GM18909 (cell line): ENCODE measurements at regions not wholly inside any gene's neighbourhood (a gene's known extent, or its start where the extent isn't known, plus 50 kb on each side); places are given as distances from the start of the nearest gene placed in this dataset.
"Not testable (repeated sequence)": the region's sequence is repeated elsewhere in the genome, so short reads cannot be mapped to it uniquely, and the experiment has no call there.

Experiments used
- ATAC-seq: cut with Tn5 transposase; IDR thresholded peaks from one replicate; pipeline ENCODE4 v1.9.1; 2021; ENCODE audit warnings: mild to moderate bottlenecking; ENCODE audit not compliant: unreplicated experiment, poor library complexity

DNA sequence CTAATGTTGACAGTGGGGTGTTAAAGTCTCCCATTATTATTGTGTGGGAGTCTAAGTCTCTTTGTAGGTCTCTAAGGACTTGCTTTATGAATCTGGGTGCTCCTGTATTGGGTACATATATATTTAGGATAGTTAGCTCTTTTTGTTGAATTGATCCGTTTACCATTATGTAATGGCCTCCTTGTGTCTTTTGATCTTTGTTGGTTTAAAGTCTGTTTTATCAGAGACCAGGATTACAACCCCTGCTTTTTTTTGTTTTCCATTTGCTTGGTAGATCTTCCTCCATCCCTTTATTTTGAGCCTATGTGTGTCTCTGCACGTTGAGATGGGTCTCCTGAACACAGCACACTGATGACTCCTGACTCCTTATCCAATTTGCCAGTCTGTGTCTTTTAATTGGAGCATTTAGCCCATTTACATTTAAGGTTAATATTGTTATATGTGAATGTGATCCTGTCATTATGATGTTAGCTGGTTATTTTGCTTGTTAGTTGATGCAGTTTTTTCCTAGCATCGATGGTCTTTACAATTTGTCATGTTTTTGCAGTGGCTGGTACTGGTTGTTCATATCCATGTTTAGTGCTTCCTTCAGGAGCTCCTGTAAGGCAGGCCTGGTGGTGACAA lies 188.9 kb downstream of the TTC6 start:
- ATAC-seq = not testable (repeated sequence)

DNA sequence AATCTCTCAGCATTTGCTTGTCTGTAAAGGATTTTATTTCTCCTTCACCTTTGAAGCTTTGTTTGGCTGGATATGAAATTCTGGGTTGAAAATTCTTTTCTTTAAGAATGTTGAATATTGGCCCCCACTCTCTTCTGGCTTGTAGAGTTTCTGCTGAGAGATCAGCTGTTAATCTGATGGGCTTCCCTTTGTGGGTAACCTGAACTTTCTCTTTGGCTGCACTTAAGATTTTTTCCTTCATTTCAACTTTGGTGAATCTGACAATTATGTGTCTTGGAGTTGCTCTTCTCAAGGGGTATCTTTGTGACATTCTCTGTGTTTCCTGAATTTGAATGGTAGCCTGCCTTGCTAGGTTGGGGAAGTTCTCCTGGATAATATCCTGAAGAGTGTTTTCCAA lies 189.4 kb downstream of the TTC6 start:
- ATAC-seq = not testable (repeated sequence)

DNA sequence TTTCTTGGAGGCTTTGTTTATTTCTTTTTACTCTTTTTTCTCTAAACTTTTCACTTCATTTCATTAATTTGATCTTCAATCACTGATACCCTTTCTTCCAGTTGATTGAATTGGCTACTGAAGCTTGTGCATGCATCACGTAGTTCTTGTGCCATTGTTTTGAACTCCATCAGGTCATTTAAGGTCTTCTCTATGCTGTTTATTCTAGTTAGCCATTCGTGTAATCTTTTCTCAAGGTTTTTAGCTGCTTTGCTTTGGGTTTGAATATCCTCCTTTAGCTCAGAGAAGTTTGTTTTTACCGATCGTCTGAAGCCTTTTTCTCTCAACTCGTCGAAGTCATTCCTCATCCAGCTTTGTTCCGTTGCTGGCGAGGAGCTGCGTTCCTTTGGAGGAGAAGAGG lies 189.9 kb downstream of the TTC6 start:
- not testable (repeated sequence) for ATAC-seq

DNA sequence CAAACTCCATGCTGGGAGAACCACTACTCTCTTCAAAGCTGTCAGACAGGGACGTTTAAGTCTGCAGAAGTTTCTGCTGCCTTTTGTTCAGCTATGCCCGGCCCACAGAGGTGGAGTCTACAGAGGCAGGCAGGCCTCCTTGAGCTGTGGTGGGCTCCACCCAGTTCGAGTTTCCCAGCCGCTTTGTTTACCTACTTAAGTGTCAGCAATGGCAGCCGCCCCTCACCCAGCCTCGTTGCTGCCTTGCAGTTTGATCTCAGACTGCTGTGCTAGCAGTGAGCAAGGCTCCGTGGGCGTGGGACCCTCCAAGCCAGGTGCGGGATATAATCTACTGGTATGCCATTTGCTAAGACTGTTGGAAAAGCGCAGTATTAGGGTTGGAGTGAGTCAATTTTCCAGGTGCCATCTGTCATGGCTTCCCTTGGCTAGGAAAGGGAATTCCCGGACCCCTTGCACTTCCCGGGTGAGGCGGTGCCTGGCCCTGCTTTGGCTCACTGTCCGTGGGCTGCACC lies 190.7 kb downstream of the TTC6 start:
- ATAC-seq = not testable (repeated sequence)

DNA sequence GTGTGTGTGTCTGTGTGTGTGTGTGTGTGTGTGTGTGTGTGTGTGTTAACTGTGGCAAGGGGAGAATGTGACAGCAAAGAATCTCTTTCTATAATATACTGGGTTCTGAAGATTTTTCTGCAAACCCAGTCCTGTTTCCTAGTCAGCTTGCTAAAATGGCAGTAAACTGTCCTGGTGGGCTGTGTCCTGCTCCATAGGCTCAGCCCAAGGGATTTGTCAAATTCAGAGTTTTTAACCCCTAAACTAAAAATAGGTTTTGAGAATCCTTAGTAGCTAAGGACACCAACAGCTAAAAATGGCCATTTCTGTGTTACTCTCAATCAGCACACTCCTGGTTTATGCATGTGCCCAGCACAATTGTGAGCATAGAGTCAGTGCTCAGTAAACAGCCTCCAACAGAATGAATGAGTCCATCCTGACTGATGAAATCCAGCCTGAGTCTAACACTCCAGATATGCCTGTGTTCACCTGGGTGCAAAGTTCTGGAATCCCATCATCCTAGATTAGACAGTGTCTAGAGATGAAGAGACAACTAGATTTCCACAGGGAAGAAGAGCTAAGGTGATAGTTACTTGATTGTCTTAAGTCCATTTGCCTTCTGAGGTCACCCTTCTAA lies 192.6 kb downstream of the TTC6 start:
- no peak for ATAC-seq

DNA sequence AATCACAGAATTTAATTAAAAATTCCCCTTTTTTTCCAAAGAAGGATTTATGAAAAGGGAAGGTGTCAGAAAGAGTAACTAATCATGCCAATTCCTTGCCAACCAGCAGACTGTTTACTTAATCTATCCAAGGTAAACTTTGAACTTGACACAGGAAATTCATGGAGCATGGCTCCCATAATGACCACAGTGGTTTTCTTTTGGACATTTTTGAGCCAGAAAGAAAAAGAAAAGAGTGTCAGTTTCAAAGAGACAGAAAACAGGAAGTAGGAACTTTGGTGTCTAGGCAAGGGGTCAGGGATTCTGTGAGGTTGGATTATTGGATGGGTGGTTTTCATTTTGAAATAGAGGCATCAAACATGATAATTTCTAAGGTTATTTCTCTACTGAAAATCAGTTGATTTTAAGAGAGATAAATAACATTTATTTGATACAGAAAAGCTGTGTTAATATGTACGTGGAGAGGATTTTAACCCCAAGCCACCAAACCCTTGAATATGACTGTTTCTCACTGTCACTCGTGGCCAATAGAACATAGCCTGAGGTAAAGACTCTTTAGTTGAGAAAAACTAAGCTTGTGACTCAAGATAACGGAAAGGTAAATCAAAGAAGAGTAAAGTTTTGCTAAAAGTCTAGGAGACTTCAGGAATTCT lies 196.1 kb downstream of the TTC6 start:
- ATAC-seq = no peak

DNA sequence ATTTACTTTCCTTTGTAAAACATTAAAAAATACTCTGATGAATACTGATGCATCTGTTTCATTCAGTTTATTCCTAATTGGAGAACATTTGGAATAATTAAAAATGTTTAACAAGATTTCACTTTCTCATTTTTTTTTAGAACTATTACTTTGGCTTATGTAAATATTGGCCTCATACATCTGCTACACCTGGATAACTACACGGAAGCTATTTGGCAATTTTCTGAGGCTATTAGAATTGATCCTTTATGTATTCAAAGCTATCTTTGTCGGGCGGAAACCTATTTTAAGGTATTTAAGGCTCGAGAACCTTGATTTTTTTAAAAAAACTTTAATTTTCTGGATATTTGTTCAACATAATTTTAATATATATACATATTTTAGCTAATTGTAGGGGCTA lies 196.7 kb downstream of the TTC6 start:
- no peak for ATAC-seq

DNA sequence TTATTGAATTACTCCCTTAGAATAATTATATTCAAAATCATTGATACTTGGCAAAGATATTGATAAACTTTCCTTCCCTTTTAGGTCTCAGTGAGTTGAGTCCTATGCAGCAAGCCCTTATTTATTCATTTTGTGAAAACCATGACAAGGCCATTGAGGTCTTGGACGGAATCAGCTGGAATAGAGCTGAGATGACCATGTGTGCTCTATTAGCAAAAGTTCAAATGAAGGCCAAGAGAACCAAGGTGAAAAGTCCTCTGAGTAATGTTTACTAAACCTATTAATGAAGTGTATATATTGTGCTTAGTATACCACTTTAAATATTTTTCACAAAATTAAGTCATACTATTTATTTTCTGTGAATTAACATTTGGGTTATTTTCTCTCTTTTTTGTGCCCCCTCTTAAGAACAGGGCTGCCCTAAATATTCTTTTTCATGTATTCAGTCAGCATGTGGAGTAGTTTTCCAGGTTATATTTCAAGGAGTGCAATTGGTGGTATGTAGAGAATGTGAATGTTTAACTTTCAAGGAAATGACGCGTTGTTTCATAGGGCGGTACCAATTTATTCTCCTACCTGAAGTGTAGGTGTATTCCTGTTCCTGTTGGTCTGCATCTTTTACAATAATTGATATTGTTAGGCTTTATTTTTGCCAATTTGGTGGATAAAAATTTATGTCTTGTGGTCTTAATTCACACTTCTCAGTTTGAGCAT lies 201.4 kb downstream of the TTC6 start:
- no peak for ATAC-seq

DNA sequence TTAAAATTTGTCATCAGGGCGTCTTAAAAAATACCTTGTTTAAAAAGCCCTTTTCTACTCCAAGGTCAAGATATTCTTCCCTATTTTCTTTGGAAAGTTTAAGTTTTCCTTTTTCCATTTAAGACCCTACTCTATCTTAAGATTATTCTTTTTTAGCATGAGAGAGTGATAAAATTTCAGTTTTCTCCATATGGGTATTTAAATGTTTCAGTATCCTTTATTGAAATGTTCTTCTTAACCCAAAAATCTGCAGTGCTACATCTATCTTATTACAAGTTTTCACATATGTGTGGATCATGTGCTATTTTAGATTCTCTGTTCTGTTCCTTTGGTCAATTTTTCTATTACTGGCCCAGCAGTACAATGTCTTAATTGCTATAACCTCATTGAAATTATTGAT lies 202.2 kb downstream of the TTC6 start:
- ATAC-seq = no peak

DNA sequence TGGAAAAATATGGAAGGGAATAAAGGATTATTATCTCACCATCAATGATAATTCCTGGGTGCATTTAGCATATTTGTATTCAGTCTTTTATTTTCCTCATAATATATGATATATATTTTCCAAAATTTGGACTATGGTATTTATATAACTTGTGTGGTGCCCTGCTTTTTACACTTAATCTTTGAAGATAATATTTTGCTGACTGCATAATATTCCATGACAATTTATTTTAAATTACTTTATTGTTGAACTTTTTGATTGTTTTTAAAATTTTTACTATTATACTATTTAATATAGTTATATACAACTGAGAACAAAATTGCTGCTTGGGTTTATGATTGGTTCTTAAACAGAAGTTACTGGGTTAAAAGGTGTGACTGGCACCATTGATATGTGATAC lies 212.3 kb downstream of the TTC6 start:
- no peak for ATAC-seq

DNA sequence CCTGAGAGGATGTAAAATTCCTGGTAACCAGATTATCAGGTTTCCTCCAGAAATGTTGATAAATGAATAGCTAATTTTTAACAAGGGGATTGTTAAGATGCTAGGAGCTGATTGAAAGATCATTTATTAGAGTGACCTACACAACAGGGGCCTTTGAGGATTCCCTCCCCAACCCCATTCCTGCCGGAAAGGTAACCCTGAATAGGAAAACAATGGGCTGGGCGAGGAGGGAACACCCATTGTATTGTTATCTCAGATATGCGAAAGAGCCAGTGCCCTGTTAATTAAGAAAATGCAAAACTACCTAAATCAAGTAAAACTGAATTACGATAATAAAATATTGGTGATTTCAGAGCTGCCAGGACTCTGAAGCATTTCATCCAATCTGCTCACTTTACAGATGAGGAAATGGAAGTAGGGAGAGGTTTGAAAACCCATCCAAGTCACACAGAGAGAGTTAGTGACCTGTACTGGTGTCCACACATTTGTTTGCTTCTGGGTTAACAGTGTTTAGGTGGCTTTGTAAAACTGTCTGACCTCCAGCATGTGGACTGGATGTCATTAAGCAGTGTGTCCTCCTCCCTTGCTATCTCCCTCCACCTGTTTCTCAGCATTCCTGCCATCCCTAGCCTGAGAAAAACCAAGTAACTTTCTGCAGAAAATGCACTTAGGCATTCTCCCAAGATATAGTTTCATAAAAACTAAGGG lies 214.8 kb downstream of the TTC6 start:
- ATAC-seq = no peak

DNA sequence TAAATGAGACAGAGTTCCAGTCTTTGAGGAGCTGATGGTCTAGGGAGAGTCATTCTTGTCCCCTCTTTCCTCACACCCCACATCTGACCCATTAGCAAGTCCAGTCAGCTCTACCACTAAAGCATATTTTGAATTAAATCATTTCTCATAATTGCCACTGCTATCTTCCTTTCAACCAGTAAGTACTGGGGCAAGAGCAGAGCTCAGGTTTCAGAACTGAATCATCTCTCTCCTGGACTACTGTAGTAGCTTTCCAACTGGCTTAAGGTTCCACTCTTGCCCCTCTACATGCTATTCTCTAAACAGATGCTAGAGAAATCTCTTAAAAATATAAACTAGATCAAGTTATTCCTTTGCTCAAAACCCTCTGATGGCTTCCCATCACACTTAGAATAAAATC lies 218.3 kb downstream of the TTC6 start:
- no peak for ATAC-seq

DNA sequence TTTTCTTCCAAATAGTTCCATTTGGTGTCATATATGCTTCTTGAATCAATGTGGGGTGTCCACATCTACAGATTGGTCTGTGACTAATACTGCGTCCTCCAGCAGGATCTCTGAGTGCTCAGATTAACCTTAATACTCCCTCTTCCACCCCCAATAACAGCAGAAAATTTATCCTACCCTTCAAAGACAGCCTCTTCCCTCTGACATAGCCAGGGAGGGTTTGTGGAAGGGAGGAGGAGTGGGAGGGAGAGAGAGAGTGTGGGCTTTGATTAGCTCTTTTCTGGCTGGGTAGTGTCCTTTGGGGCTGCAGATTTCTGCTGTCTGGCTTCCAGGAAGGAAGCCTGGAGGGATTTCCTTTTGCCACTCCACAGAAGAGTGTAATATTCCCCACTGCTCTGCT lies 220.7 kb downstream of the TTC6 start:
- ATAC-seq = no peak

DNA sequence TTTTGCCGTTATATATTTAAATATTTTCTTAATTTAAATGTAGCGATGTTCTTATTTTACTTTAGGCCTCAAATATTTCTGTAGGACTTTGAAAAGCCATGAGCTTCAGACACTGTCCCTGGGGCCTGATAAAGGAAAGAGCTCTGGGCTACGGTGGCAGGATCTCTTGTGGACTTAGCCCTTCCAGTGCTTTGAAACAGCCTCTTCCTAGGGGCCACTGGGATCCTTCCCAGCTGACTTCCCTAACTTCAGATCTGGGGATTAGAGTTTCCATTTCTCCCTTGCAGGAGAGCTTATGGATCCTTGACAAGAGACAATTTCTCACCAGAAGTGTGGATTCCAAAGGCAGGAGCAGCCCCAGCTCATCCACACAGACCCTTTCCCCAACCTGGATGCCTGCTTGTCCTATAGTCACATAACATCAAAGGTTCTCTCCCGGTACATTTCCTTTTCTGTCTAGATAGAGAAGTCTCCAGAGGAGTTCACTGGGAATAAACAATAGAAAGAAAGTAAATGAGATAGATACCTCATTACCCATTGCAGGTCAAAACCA lies 221.4 kb downstream of the TTC6 start:
- no peak for ATAC-seq

DNA sequence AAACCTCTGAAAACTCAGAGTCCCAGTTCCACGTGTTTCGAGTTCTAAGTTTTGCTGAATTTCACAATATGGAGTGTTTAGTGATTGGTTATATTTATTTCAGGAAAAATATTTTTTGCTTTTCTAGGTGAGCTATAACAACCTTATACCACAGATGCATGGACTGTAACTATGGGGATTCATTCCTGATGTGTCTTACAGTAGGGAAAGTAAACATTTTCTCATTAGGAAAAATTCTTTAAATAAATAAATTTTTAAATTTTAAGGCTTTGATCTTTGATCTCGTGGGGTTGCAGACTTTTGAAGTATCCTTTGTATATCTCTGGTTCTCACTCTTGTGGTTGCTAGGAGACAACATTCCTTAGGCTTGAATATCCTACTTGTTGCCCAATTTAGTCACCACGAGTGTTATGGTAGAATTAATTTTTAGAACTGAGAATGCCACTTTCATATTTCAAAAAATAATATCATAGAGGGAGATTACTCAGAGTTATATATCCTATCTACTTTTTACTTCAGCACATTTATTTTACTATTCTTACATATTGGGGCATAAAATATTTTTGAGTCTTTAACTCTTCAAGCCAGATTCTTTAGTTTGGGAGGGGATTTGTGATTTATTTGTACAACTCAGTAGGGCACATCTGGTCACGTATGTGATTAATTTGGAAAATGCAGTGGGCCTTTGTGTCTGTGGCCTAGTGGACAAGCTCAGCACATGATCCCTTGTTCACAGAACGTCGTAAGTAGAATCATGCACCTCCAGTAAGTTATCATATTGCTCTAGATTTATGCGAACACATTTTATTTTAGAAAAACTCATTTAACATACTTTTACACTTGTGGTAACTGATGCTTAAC lies 224.0 kb downstream of the TTC6 start:
- ATAC-seq = no peak

DNA sequence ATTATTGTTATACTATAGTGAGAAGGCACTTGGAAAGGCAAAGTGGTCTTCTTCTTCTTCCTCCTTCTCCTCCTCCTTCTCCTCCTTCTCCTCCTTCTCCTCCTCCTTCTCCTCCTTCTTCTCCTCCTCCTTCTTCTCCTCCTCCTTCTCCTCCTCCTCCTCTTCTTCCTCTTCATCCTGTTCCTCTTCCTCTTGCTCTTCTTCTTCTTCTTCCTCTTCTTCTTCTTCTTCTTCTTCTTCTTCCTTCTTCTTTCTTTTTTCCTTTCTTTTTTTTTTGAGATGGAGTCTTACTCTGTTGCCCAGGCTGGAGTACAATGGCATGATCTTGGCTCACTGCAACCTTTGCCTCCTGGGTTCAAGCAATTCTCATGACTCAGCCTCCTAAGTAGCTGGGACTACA lies 225.4 kb downstream of the TTC6 start:
- not testable (repeated sequence) for ATAC-seq

DNA sequence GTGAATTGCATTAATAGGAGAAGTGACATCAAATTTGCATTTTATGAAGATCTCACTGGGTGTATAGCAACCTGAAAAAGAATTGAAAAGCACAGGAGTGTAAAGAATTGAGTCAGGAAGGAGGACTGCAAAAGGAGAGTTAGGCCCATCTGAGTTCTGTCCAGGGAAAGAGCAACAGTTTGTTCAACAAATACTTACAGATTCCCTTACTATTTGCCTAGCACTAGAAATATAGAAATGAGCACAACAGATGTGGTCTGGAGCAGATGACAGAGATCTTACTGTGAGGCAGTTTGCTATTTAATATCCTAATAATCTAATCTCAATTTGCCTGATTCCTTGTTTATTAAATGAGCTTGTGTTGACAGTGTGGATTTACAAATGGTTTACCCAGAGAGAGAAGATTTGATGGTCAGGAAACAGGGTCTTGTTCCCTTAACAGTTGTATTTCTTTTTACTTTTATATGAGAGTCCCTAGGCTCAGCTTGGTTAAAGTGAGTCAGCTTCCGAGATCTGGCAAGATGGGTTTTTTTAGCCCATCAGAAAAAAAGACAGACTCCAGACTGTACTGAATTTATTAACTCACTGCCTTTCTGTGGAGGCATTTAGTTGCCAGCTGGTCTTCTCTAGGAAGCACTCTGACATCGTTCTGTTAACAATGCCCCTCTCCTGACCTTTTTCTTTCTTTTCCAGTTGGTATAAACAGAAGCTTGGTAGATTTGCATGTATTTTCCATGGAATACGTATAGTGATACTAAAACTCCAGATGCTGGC lies 229.7 kb downstream of the TTC6 start:
- no peak for ATAC-seq

DNA sequence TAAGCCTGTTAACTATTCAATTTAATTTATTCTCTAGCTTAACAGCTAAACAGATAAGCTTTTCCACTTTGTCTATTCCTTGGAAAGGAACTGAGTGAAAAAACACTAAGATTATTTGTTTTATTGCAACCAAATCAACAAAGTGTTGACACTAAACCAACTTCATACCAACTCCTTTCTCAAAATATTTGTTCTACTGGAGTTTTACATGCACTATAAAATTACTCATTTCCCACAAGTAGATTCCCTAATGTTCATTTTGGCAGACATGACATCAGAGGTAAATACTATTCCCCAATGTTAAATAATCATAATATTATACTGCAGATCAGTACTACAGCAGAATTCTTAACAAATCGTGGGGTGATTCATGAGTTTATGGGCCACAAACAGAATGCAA lies 231.4 kb downstream of the TTC6 start:
- no peak for ATAC-seq

DNA sequence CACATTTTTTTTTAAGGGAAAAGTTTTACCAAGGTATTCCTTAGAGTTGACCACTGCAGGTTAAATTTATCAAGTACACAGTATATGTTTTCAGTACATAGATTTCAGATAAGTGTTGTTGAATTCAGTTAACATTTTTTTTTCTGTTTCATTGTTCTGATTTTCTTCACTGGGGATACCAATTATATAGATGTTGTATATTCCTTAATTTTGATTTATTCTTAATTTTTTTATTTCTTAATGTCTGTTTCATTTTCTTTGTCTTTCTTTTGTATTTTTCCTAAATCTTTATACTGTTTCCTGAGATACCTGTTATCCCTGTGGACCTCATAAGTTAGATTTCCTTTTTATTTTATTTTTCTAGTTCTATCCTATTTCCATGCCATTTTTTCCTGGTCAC lies 234.8 kb downstream of the TTC6 start:
- ATAC-seq = no peak
